H9 (cell line): ENCODE measurements at regions not wholly inside any gene's neighbourhood (a gene's known extent, or its start where the extent isn't known, plus 50 kb on each side); places are given as distances from the start of the nearest gene placed in this dataset.

Experiments
- DNase-seq: peaks from one replicate; pipeline ENCODE4 v3.0.0-alpha.2; 2017
- H2AFZ ChIP-seq: one replicate; pipeline ENCODE4 v1.6.1; 2013; ENCODE audit warnings: mild to moderate bottlenecking, low read length, control low read depth, moderate library complexity
- H2AK5ac ChIP-seq: 2 replicates; pipeline ENCODE4 v1.6.1; 2013; ENCODE audit warnings: low read length, control low read depth, mixed read lengths; ENCODE audit not compliant: insufficient read length
- H2BK120ac ChIP-seq: one replicate; pipeline ENCODE4 v1.6.1; 2013; ENCODE audit warnings: low read depth, mild to moderate bottlenecking, low read length, control low read depth, inconsistent platforms; ENCODE audit not compliant: poor library complexity, severe bottlenecking
- H2BK12ac ChIP-seq: 2 replicates; pipeline ENCODE4 v1.6.1; 2013; ENCODE audit warnings: low read length, control low read depth, mixed read lengths, low read depth; ENCODE audit not compliant: insufficient read length
- H2BK15ac ChIP-seq: 2 replicates; pipeline ENCODE4 v1.6.1; 2013; ENCODE audit warnings: low read depth, low read length, control low read depth
- H2BK20ac ChIP-seq: one replicate; pipeline ENCODE4 v1.6.1; 2013; ENCODE audit warnings: low read depth, mild to moderate bottlenecking, low read length, control low read depth, inconsistent platforms; ENCODE audit not compliant: poor library complexity, severe bottlenecking
- H2BK5ac ChIP-seq: 2 replicates; pipeline ENCODE4 v1.6.1; 2013; ENCODE audit warnings: low read length, control low read depth, mixed read lengths; ENCODE audit not compliant: insufficient read length
- H3K14ac ChIP-seq: 2 replicates; pipeline ENCODE4 v1.6.1; 2013; ENCODE audit warnings: low read length, control low read depth; ENCODE audit not compliant: insufficient read depth
- H3K18ac ChIP-seq: 2 replicates; pipeline ENCODE4 v1.6.1; 2013; ENCODE audit warnings: low read depth, mild to moderate bottlenecking, mixed read lengths, low read length, control low read depth; ENCODE audit not compliant: insufficient read length
- H3K23ac ChIP-seq: 2 replicates; pipeline ENCODE4 v1.6.1; 2013; ENCODE audit warnings: low read length, control low read depth, mixed read lengths, low read depth; ENCODE audit not compliant: insufficient read length
- H3K23me2 ChIP-seq: 2 replicates; pipeline ENCODE4 v1.6.1; 2013; ENCODE audit warnings: low read depth, mild to moderate bottlenecking, mixed read lengths, low read length, control low read depth; ENCODE audit not compliant: insufficient read length, poor library complexity, severe bottlenecking
- H3K27ac ChIP-seq: 2 replicates; pipeline ENCODE4 v1.5.1; 2013; ENCODE audit warnings: low read length, control low read depth, mixed read lengths, low read depth; ENCODE audit not compliant: insufficient read length
- H3K27me3 ChIP-seq: 2 replicates; pipeline ENCODE4 v1.6.1; 2013; ENCODE audit warnings: low read length, control low read depth, inconsistent platforms; ENCODE audit not compliant: insufficient read depth
- H3K4ac ChIP-seq: 2 replicates; pipeline ENCODE4 v1.6.1; 2013; ENCODE audit warnings: low read depth, mild to moderate bottlenecking, control low read depth, inconsistent platforms, low read length, moderate library complexity
- H3K4me1 ChIP-seq: 2 replicates; pipeline ENCODE4 v1.6.1; 2013; ENCODE audit warnings: low read length, control low read depth, inconsistent platforms; ENCODE audit not compliant: insufficient read depth
- H3K4me2 ChIP-seq: 2 replicates; pipeline ENCODE4 v1.6.1; 2013; ENCODE audit warnings: low read length, control low read depth, mixed read lengths; ENCODE audit not compliant: insufficient read length, insufficient read depth
- H3K56ac ChIP-seq: 2 replicates; pipeline ENCODE4 v1.6.1; 2013; ENCODE audit warnings: low read depth, mild to moderate bottlenecking, mixed read lengths, low read length, control low read depth; ENCODE audit not compliant: insufficient read length
- H3K79me1 ChIP-seq: 2 replicates; pipeline ENCODE4 v1.6.1; 2013; ENCODE audit warnings: low read depth, mild to moderate bottlenecking, moderate library complexity, low read length, control low read depth, inconsistent platforms; ENCODE audit not compliant: insufficient read depth, poor library complexity, severe bottlenecking
- H3K79me2 ChIP-seq: 2 replicates; pipeline ENCODE4 v1.6.1; 2013; ENCODE audit warnings: low read length, control low read depth, inconsistent platforms; ENCODE audit not compliant: insufficient read depth
- H3K9ac ChIP-seq: 2 replicates; pipeline ENCODE4 v1.6.1; 2013; ENCODE audit warnings: low read length, control low read depth, mixed read lengths; ENCODE audit not compliant: insufficient read length; ENCODE audit errors: extremely low read depth
- H3K9me3 ChIP-seq: one replicate; pipeline ENCODE4 v1.6.1; 2013; ENCODE audit warnings: low read depth, low read length, inconsistent platforms; ENCODE audit not compliant: control insufficient read depth
- H3T11ph ChIP-seq: one replicate; pipeline ENCODE4 v1.6.1; 2013; ENCODE audit warnings: mild to moderate bottlenecking, low read length, control low read depth, inconsistent platforms
- H4K20me1 ChIP-seq: one replicate; pipeline ENCODE4 v1.6.1; 2013; ENCODE audit not compliant: control insufficient read depth, insufficient read length, insufficient read depth
- H4K5ac ChIP-seq: 2 replicates; pipeline ENCODE4 v1.6.1; 2013; ENCODE audit warnings: low read depth, mild to moderate bottlenecking, mixed read lengths, low read length, control low read depth; ENCODE audit not compliant: insufficient read length
- H4K8ac ChIP-seq: replicated peaks from 2 replicates; pipeline ENCODE4 v1.6.1; 2013; ENCODE audit warnings: low read length, control low read depth, mixed read lengths, low read depth; ENCODE audit not compliant: insufficient read length
- H4K91ac ChIP-seq: 2 replicates; pipeline ENCODE4 v1.6.1; 2013; ENCODE audit warnings: low read depth, mild to moderate bottlenecking, moderate library complexity, mixed read lengths, low read length, control low read depth; ENCODE audit not compliant: insufficient read length
- H3K27ac Mint-ChIP-seq, 3 experiments: 2 replicates in 2 of 3; 3 replicates in 1 of 3; pipeline ENCODE4 v1.8.0; 2020 to 2021; ENCODE audit warnings: mixed read lengths in 3 of 3, mild to moderate bottlenecking in 1 of 3, moderate library complexity in 1 of 3
- H3K27me3 Mint-ChIP-seq: 2 replicates; pipeline ENCODE4 v1.8.0; 2021; ENCODE audit warnings: low read depth, mild to moderate bottlenecking, moderate library complexity, mixed read lengths
- H3K36me3 Mint-ChIP-seq, 3 experiments: 2 replicates in 2 of 3; 3 replicates in 1 of 3; pipeline ENCODE4 v1.8.0; 2020 to 2021; ENCODE audit warnings: low read depth in 3 of 3, mixed read lengths in 3 of 3; ENCODE audit not compliant: insufficient read depth in 1 of 3
- H3K4me1 Mint-ChIP-seq, 2 experiments: 2 replicates each; pipeline ENCODE4 v1.8.0; 2020; ENCODE audit warnings: mixed read lengths in 2 of 2
- H3K4me3 Mint-ChIP-seq, 2 experiments: 2 replicates in 1 of 2; 3 replicates in 1 of 2; pipeline ENCODE4 v1.8.0; 2020 to 2021; ENCODE audit warnings: mild to moderate bottlenecking in 2 of 2, mixed read lengths in 2 of 2, moderate library complexity in 1 of 2
- H3K9me3 Mint-ChIP-seq, 2 experiments: 2 replicates in 1 of 2; 3 replicates in 1 of 2; pipeline ENCODE4 v1.8.0; 2020; ENCODE audit warnings: mild to moderate bottlenecking in 2 of 2, mixed read lengths in 2 of 2, moderate library complexity in 1 of 2
- TF ChIP-seq, protein P1 (sequence below): fragments of 200-600 bp; sonication (generic); conservative IDR thresholded peaks from 3 replicates; pipeline ENCODE4 v1.8.0; 2021; ENCODE audit warnings: antibody characterized with exemption, mild to moderate bottlenecking

DNA sequence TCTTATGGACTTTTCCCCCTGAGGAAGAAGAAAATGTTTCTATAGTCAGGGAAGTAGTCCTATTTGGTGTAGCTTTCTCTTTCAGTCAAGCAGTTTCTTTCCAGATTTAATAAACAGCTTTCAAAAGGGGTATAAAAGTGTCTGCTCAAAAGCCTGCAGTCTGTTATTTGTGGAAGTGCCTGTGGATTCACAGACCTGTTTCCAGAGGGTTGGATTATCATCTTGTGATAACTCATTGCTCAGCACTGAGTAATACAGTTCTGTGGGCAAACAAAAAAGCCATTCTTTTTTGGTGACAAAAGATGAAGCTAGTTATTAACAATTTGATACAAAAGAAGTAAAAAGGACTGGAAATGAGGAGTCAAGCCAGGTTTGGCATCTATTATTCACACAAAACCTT is 358.2 kb upstream of the ID4 start:
- no peak overlapping the region for H3K4me2 ChIP-seq

More for the DNA sequence above, 358.2 kb upstream of the ID4 start:
- Histone ChIP-seq H3K9ac (no peak overlapping the region), H4K8ac (no peak overlapping the region), H3K4me1 (no peaks in the 10 kb centered on the region), H3K27me3 (no peaks in the 10 kb centered on the region), H2BK120ac (no peak overlapping the region), H2BK15ac (no peak overlapping the region), H2AK5ac (no peak overlapping the region), H3K23ac (no peak overlapping the region), H4K20me1 (no peaks in the 10 kb centered on the region), H3K79me2 (no peaks in the 10 kb centered on the region), H3T11ph (no peak overlapping the region), H3K4ac (no peak overlapping the region), H4K5ac (no peak overlapping the region), H2AFZ (no peak overlapping the region), H3K23me2 (no peaks in the 10 kb centered on the region), H3K9me3 (no peaks in the 10 kb centered on the region), H3K27ac (no peak overlapping the region), H3K14ac (no peak overlapping the region), H3K79me1 (no peaks in the 10 kb centered on the region), H2BK20ac (no peak overlapping the region), H3K18ac (no peak overlapping the region), H2BK5ac (no peak overlapping the region), H4K91ac (no peak overlapping the region), H2BK12ac (no peak overlapping the region), H3K56ac (no peak overlapping the region)
- DNase-seq = no peak
- TF ChIP-seq, protein P1, sequence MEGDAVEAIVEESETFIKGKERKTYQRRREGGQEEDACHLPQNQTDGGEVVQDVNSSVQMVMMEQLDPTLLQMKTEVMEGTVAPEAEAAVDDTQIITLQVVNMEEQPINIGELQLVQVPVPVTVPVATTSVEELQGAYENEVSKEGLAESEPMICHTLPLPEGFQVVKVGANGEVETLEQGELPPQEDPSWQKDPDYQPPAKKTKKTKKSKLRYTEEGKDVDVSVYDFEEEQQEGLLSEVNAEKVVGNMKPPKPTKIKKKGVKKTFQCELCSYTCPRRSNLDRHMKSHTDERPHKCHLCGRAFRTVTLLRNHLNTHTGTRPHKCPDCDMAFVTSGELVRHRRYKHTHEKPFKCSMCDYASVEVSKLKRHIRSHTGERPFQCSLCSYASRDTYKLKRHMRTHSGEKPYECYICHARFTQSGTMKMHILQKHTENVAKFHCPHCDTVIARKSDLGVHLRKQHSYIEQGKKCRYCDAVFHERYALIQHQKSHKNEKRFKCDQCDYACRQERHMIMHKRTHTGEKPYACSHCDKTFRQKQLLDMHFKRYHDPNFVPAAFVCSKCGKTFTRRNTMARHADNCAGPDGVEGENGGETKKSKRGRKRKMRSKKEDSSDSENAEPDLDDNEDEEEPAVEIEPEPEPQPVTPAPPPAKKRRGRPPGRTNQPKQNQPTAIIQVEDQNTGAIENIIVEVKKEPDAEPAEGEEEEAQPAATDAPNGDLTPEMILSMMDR = no peak
- Mint-ChIP-seq H3K27ac (no peak overlapping the region), H3K4me1 (peaks cover 0 to 3% of the 10 kb centered on the region in 2 experiments; a peak in 1 of 4 replicates), H3K9me3 (peaks cover 18 to 30% of the 10 kb centered on the region in 2 experiments), H3K4me3 (no peak overlapping the region), H3K36me3 (peaks cover 9 to 26% (median 16%) of the 10 kb centered on the region in 3 experiments), H3K27me3 (no peaks in the 10 kb centered on the region)
